Thoracic aorta (tissue), 2 donors: ENCODE measurements at regions not wholly inside any gene's neighbourhood (a gene's known extent, or its start where the extent isn't known, plus 50 kb on each side); places are given as distances from the start of the nearest gene placed in this dataset.

Experiments used
- ATAC-seq: fragments of 150-250 bp; one replicate; pipeline ENCODE4 v1.8.0; 2017; ENCODE audit warnings: low read depth; ENCODE audit not compliant: insufficient number of reproducible peaks, low FRiP score
- DNase-seq: peaks from one replicate; pipeline ENCODE4 v3.0.0-alpha.2; 2020; ENCODE audit warnings: low spot score
- H3K27ac ChIP-seq, 2 donors: fragments of 200-600 bp; sonication (generic); 1 replicate in 1 of 2; 2 replicates in 1 of 2; pipeline ENCODE4 v1.5.1; 2016; ENCODE audit warnings: mild to moderate bottlenecking in 2 of 2, moderate library complexity in 2 of 2
- H3K27me3 ChIP-seq: fragments of 200-600 bp; sonication (generic); replicated peaks from 2 replicates; pipeline ENCODE4 v1.6.0; 2016; ENCODE audit warnings: mild to moderate bottlenecking; ENCODE audit not compliant: insufficient read depth
- H3K36me3 ChIP-seq: fragments of 200-600 bp; sonication (generic); one replicate; pipeline ENCODE4 v1.5.1; 2016
- H3K4me1 ChIP-seq, 2 donors: fragments of 200-600 bp; sonication (generic); 1 replicate in 1 of 2; 2 replicates in 1 of 2; pipeline versions ENCODE4 v1.5.1 to v1.6.0; 2016; ENCODE audit warnings: low read depth in 2 of 2, mild to moderate bottlenecking in 1 of 2; ENCODE audit not compliant: control insufficient read depth in 1 of 2
- H3K4me3 ChIP-seq: fragments of 200-600 bp; sonication (generic); 2 replicates; pipeline ENCODE4 v1.5.1; 2016; ENCODE audit warnings: mild to moderate bottlenecking
- H3K9me3 ChIP-seq: fragments of 200-600 bp; sonication (generic); 2 replicates; pipeline ENCODE4 v1.5.1; 2016
- TF ChIP-seq, protein P1 (sequence below): fragments of 200-600 bp; sonication (generic); IDR thresholded peaks from one replicate; pipeline ENCODE4 v1.5.1; 2019; ENCODE audit warnings: antibody characterized with exemption

DNA sequence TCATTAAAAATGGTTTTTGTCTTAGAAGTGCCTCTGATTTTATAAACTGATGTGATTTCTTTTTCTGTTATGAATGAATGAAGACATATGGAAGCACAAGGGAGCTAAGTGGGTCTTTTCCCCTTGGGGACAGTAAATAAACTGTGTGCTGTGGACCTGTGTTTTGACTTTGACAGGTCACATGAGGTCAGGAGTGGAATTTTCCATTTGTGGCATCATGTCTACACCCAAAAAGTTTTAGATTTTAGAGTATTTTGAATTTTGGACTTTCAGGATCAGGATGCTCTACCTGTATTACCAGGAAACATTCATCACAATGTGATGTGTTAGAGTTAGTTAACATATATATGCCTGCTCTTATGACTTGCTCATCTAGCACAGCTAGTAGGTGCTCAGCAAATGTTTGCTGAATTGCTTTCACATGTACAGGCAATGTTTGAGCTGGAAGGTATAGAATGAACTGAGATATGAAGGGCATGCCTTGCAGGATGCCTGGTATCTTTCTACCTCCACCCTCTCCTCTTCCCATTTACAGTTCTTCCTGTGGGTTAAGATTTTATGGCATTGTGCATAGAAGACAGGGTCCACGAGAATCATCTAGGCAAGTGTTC lies 73.2 kb upstream of the NR3C1 start:
- ATAC-seq (no peak), DNase-seq (no peak)
- peaks cover 4 to 5% of the 10 kb centered on the region in 2 donors for H3K4me1 ChIP-seq
- H3K36me3 ChIP-seq: no peaks in the 10 kb centered on the region
- H3K4me3 ChIP-seq: no peak overlapping the region
- TF ChIP-seq, protein P1, sequence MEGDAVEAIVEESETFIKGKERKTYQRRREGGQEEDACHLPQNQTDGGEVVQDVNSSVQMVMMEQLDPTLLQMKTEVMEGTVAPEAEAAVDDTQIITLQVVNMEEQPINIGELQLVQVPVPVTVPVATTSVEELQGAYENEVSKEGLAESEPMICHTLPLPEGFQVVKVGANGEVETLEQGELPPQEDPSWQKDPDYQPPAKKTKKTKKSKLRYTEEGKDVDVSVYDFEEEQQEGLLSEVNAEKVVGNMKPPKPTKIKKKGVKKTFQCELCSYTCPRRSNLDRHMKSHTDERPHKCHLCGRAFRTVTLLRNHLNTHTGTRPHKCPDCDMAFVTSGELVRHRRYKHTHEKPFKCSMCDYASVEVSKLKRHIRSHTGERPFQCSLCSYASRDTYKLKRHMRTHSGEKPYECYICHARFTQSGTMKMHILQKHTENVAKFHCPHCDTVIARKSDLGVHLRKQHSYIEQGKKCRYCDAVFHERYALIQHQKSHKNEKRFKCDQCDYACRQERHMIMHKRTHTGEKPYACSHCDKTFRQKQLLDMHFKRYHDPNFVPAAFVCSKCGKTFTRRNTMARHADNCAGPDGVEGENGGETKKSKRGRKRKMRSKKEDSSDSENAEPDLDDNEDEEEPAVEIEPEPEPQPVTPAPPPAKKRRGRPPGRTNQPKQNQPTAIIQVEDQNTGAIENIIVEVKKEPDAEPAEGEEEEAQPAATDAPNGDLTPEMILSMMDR: no peak
- H3K27ac ChIP-seq: no peak overlapping the region
- H3K9me3 ChIP-seq: no peaks in the 10 kb centered on the region
- no peaks in the 10 kb centered on the region for H3K27me3 ChIP-seq

DNA sequence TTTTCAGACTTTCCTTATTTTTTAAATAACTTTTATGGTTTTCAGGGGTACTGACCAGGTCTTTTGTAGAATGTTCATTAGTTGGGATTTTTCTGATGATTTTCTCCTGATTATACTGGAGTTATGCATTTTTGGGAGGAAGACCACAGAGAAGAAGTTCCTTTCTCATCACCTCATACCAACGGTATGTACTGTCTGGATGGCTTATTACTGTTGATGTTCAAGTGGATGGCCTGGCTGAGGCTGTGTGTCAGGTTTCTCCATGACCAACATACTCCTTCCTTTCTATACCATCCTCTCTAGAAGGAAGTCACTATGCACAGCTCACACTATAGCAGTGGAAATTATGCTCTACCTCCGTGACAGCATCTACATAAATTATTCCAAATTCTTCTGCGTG lies 71.1 kb upstream of the NR3C1 start:
- Histone ChIP-seq H3K36me3 (no peaks in the 10 kb centered on the region), H3K27ac (no peak overlapping the region), H3K4me3 (no peak overlapping the region), H3K27me3 (no peaks in the 10 kb centered on the region), H3K9me3 (no peaks in the 10 kb centered on the region), H3K4me1 (peaks cover 8 to 15% of the 10 kb centered on the region in 2 donors)
- no peak for ATAC-seq
- TF ChIP-seq, protein P1: no peak
- no peak for DNase-seq

DNA sequence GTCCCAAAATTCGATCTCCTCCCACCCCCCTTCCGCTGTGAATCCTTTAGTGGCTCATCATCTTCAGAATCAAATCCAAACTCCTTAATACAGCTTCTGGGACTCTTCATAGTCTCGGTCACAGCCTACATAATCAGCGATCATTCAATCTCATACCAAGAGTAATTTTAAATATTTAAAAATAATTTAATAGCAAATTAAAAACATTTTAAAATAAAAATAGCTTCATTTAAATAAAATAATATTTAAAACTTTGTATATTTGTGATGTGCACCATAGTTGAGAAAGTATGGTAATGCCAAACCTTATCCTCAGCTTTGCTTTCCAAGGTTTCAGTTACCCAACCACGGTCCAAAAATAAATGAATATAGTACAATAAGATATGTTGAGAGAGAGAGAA lies 70.0 kb upstream of the NR3C1 start:
- TF ChIP-seq, protein P1: no peak
- Histone ChIP-seq H3K36me3 (no peaks in the 10 kb centered on the region), H3K4me3 (no peak overlapping the region), H3K4me1 (peaks cover 8 to 15% of the 10 kb centered on the region in 2 donors), H3K27me3 (no peaks in the 10 kb centered on the region), H3K9me3 (no peaks in the 10 kb centered on the region), H3K27ac (no peak overlapping the region)
- ATAC-seq (no peak), DNase-seq (no peak)

DNA sequence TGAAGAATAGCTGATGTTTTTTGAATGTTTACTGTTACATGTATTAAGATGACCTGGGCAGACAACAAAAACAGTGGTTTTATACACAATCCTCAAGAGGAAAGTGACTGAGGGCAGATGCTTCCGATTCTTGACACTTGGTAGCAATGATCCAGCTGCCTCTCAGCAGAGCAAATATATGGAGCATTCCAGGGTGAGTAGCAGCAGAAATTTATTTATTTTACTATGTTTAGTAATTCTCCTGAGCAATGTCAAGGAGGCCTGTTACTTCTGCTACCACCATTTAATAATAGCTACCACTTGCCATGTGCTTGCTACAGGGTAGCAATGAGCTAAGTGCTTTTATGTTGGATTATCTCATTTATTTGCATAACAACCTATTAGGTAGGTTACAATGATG lies 69.1 kb upstream of the NR3C1 start:
- TF ChIP-seq, protein P1: no peak

DNA sequence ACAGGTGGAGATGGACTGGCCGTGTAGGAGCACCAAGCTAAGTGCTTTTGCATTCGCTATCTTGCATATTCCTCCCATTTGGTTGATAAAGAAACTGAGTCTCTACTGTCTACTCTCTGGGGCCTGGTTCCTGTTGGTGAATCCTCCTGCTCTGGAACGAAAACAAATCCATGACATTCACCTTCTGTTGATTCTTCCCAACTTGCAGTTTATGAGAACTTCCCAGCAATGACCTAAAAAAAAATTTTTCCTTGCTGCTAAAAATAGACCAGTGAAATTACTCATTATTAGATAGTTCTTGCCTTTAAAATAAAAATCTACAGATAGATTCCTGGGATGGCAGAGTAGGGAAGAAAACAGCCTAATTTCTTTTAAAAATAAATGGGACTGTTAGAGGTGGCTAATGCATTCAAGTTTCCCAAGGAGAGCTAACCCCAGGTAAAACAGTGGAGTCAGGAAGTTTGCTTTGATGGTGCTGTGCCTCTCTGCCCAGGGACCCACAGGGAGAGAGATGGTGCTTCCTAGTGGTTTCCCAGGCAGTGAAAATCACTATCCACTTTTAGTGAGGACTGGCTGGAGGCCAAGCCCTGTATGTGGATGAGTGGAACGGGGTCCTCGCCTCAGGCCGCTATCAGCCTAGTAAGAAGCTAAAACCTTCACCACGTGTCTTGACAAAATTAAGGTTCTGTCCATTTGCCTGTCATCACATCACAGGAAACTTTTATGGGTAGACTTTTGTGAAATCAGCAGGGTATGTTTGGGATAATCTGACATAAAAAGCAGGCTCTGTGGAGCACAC lies 68.4 kb upstream of the NR3C1 start:
- TF ChIP-seq, protein P1: no peak
- Histone ChIP-seq H3K4me3 (no peak overlapping the region), H3K9me3 (no peaks in the 10 kb centered on the region), H3K27ac (no peak overlapping the region), H3K4me1 (peaks cover 8 to 15% of the 10 kb centered on the region in 2 donors), H3K36me3 (no peaks in the 10 kb centered on the region), H3K27me3 (no peaks in the 10 kb centered on the region)
- ATAC-seq: no peak
- no peak for DNase-seq

More for the DNA sequence above, 69.1 kb upstream of the NR3C1 start:
- no peak overlapping the region for H3K27ac ChIP-seq
- no peak overlapping the region for H3K4me3 ChIP-seq
- peaks cover 8 to 15% of the 10 kb centered on the region in 2 donors for H3K4me1 ChIP-seq
- no peaks in the 10 kb centered on the region for H3K27me3 ChIP-seq
- DNase-seq: no peak
- H3K9me3 ChIP-seq: no peaks in the 10 kb centered on the region
- no peaks in the 10 kb centered on the region for H3K36me3 ChIP-seq
- no peak for ATAC-seq
